GM19043 (cell line): ENCODE measurements at regions not wholly inside any gene's neighbourhood (a gene's known extent, or its start where the extent isn't known, plus 50 kb on each side); places are given as distances from the start of the nearest gene placed in this dataset.

Experiments used
- ATAC-seq: cut with Tn5 transposase; IDR thresholded peaks from one replicate; pipeline ENCODE4 v1.9.1; 2021; ENCODE audit warnings: low read depth; ENCODE audit not compliant: unreplicated experiment

- ATAC-seq = no peak
These were observed 168.7 kb upstream of the ITGB1 start for GRCh38 chr10:33126742-33127141.

DNA sequence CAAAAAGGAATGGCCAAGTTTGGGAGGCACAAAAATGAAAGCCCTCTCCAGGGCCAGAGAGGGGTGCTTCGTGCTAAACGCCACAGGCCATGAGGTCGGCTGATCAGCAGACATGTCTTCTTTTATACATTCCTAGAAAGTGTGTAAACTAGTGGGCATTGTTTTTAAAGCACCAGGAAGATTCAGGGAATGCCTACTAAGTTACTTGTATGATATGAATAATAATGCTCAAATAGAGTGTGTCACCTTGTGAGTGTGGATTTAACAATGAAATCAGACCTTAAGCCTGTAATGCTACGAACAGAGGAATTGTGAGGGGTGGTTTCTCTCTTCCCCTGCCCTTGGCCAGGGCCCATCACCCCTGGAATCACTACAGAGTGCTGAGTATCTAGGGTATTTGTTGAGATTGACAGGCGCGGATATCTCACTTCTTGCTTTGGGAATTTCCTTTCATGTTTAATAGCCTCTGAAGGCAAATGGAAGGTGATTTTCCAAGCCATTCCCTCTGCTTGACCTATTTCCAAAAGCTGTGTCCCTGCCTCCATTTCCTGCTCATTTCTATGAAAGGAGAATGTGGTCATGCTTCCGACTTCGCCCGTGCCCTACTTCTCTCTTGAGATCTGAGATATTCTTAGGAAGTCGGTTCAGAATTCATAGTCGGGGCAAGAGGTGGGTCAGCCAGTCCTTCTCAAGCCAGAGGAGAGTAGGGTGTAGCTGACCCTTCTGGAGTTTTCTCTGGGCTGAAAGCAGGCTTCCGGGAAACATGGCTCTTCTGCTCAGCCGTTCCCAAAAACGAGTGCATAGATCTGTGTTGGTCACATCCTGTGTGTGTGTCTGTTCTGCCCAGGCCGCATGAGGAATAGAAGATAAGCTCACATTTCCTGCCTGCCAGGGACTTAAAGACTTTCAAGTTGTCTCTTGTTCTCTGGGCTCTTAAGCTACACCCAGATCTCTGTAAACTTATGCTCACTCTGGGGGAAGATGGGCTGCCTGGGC is 167.8 kb upstream of the ITGB1 start:
- ATAC-seq = no peak

DNA sequence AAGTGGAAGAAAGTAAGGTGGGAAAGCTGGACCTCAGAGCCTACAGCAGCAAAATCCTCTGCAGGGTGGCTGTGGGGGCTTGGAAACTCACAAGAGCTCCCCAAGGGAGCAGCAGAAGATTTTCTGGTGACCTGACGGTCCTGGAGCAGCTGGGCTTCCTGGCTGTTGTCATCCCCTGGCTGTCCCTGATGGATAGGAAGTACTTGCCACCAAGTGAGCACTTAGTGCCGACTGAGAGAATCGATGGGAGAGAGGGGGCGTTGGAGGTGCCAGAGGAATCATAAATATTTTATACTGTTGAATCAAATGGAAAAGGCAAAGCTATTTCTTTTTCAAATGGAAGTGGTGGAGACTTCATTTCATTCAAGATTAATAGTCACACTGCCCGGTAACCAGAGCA is 167.1 kb upstream of the ITGB1 start:
- ATAC-seq = no peak

DNA sequence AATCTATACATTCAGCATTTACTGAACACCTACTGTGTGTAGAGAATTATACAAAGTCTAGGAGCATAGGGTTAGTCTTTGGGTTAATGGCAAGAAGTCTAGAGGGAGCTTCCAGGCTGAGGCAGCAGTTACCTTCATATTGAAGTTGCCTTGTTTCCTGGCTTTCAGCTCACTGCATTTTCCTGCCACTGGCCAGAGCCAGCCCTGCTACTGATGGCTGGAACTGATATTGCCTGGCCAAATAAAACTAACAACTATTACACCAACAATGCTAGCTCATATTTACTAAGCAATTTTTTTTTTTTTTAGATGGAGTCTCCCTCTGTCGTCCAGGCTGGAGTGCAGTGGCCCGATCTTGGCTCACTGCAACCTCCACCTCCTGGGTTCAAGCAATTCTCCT is 165.7 kb upstream of the ITGB1 start:
- ATAC-seq = no peak

DNA sequence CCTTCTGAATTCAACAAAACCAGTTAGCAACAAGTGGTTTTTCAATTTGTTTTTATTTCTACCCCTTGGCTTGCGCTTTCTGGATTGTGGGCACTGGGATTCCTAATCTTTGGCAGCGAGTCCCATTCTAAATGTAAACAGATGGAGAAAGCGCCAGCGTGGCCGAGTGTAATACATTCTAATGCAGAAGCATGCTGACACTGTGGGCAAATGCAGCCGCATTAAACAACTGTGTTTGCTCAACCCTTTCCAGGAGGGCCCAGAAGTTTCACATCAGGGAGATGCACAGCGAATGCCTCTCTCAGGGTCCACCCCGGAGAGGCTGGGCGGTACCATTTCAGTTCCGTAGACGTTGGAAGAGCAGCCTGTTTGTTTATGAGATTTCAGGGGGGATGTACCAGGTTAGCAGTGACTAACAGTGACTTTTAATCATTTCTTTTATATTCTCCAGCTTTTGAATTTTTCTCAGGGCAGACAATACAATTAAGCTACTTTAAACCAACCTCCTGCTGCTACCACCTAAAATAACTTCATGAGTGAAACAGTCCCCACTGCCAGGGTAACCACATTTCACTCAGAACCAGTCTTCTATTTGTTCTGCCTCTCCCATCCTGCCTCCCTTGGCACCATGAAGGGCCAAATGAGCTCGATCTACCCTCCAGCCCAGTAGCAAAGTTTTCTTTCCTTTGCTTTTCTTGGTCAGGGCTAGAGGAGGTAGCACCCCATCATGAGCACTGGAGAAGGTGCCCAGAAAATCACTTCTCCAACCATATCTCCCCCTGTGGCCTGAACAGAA is 164.2 kb upstream of the ITGB1 start:
- no peak for ATAC-seq

DNA sequence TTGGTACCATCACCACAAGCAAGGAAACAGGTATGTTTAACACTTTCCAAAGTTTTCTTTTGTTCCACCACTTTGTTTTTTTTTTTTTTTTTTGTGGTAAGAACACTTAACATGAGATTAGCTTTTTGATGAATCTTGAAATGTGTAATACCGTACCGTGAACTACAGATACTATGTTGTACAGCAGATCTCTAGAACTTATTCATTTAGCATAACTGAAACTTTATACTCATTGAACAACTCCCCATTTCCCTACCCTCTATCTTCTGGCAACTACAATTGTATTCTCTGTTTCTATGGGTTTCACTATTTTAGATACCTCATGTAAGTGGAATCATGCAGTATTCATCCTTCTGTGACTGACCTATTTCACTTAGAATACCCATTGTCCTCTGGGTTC is 162.7 kb upstream of the ITGB1 start:
- ATAC-seq = no peak

DNA sequence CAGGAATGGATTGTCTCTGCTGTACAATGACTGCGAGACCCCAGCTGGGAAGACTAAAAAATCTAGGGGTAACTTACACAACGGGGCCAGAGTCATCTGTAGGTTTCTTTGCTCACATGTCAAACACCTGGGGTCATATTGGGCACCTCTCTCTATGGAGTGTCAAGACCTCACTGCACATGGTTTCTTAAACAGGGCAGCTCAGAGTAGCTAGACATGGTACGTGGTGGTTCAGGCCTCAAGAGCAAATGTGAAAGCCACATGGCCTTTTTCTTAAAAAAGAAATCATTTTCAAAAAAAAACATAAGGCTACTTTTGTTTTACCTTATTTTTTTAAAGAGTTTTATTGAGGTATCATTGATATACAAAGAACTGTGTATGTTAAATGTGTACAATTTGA is 162.2 kb upstream of the ITGB1 start:
- no peak for ATAC-seq

GRCh38 chr10:33117816-33118215 is 159.8 kb upstream of the ITGB1 start:
- ATAC-seq = no peak

DNA sequence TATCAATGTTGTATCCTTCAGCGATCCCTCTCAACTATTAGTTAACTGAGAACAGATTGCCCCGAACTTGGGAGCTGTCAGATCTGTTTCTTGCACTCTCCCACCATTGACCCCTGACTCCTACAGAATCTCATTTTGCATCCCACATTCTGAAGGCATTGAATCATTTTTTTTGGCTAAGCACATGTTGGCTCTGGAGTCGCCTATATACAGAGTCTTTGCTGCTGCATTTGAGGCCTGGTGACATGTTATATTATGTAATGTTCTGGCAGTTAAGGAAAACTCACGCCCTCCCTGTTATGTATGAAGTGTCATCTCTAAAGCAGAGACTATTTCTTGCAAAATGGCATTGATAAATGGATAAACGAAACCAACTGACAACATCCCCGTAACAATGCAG is 159.2 kb upstream of the ITGB1 start:
- ATAC-seq = no peak

DNA sequence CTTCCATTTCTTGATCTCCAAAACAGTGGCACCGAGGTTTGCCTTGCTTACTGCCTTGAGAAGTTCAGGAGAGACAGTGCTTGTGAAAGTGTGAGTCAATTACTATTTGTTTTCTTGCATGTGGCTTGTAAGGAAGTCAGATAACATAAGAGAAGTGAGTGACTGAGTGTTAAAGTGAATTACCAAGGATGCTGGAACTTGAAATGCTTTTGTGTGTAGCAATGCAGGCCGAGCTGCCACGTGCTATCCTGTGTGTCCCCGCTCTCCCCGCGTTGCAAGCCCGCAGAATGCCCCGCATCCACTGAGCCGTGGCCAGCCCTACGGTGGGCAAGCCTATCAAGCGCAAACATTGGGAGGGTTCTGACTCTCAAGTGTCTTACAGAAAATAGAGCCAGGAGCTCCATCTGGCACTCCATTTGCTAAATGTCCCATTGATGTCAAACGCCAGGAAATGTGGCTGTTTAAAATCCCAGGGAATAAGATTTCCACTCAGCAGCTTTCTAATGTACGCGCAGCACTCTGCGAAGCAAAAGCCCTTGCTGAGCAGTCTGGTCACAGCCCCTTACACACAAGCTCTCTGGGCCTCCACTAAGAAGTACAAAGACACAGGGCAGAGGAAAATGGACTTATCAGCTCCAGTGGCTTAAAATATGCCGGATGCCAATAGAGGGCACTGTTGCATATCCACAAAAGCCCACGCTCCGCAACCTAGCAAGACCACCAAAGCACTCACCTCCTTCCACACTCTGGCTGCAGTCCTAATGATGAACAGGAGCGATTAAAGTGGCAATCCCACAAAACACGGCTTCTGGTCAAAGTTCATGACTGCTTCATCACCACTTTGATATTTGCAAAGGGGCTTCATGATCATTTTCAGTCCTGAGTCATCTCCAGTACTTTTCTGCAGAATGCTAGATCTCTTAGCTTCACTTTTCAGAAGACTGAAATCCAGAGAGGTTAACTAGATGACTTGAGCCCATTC is 158.0 kb upstream of the ITGB1 start:
- no peak for ATAC-seq

GRCh38 chr10:33114451-33114952 is 156.5 kb upstream of the ITGB1 start:
- no peak for ATAC-seq

- no peak for ATAC-seq
These were observed 155.4 kb upstream of the ITGB1 start for GRCh38 chr10:33113466-33113865.

DNA sequence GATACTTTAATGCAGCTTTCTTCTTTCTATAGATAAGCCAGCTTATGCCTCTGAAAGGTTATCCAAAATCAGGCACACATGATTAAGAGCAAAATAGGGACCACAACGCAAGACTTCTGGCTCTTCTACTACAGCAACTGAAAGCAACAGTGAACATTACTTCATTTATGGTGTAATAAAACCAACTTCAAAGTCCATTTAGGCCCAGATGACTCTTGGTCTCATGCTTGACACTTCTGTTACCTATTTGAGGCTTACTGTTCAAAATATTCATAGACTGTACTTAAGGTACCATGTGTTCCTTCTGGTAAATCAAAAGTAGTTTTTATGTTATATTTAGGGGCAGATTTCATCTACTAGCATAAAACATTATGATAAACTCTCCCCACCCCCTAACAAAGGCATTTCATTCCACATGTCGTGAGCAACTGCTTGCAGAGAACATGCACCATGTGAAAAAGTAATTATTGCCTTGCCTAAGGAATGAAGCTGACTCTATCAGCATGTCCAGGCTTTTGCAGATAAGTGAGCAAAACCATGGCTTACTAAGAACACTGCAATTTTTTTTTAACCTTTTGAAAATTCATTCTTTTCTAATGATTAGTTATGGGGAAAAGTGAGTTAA is 154.9 kb upstream of the ITGB1 start:
- ATAC-seq = no peak

GRCh38 chr10:33111488-33112051 is 153.5 kb upstream of the ITGB1 start:
- ATAC-seq = no peak

GRCh38 chr10:33109788-33110469 is 151.9 kb upstream of the ITGB1 start:
- ATAC-seq = no peak

DNA sequence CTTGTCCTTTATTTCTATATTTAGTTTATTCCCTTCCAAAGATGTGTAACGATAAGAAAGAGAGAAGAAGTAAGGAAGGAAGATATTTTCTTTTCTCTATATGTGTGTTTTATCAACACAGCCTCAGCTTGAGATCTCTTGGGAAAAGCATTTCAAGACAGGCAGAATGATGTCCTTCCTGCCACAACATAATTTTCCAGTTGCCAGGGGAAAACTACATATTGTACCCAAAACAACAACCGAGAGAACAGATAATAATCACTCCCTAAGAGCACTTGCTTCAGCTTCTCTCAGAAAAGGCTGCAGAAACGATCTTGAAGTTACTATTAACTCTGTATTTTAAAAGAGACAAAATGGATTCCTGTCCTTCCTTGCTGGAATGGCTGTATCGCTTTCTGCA is 151.4 kb upstream of the ITGB1 start:
- no peak for ATAC-seq

GRCh38 chr10:33107953-33108352 is 149.9 kb upstream of the ITGB1 start:
- ATAC-seq = no peak

DNA sequence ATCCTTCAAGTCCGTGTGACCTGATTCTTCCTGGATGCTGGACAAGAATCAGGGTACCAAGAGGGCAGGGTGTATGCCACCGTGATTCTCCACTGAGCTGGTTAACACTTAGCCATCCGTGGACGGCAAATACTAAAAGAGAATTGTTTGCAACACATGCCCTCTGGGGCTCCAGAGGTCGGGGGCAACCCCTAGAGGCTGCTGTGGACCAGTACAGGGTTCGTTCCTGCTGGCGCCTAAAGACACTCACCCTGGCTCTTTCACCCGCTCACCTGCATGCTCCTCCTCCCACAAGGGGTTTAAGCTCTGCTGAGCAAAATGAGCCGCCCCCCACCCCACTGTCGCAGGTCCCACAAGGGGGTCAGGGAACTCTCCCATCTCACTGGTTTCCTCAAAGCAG is 148.7 kb upstream of the ITGB1 start:
- ATAC-seq = no peak

- ATAC-seq = no peak
These were observed 145.9 kb upstream of the ITGB1 start for GRCh38 chr10:33103863-33104379.
